HepG2 (cell line): ENCODE measurements at regions not wholly inside any gene's neighbourhood (a gene's known extent, or its start where the extent isn't known, plus 50 kb on each side); places are given as distances from the start of the nearest gene placed in this dataset.

Experiments used
- HOXA5 ChIP-seq: sonication (generic); formaldehyde crosslinking; IDR thresholded peaks from 2 replicates; pipeline ENCODE4 v1.4.0; 2020; ENCODE audit warnings: missing genetic modification reagents
- TF ChIP-seq, protein P1 (sequence below): sonication (generic); formaldehyde crosslinking; IDR thresholded peaks from 2 replicates; pipeline ENCODE4 v1.5.1; 2020; ENCODE audit warnings: missing genetic modification reagents, mild to moderate bottlenecking, borderline replicate concordance

DNA sequence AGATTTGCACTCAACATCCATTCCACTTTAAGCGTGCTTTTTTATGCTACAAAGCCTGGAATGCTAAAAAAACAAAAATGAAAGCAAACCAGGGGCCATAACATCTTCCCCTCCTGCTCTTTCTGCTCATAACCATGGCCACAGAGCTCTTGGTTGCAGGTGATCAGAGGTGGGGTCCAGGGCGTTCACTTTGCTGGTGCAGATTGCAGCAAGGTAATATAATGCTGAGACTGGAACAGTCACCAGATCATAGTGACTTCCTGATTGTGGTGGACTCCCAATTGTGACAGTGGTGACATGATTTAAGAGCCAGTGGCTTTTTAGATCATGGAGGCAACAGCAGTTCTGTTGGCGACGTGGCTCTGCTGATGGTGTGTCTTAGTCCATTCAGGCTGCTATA is 115.0 kb upstream of the CPM start:
- TF ChIP-seq HOXA5 (CRISPR knock-in tag): no peak
- TF ChIP-seq, protein P1, sequence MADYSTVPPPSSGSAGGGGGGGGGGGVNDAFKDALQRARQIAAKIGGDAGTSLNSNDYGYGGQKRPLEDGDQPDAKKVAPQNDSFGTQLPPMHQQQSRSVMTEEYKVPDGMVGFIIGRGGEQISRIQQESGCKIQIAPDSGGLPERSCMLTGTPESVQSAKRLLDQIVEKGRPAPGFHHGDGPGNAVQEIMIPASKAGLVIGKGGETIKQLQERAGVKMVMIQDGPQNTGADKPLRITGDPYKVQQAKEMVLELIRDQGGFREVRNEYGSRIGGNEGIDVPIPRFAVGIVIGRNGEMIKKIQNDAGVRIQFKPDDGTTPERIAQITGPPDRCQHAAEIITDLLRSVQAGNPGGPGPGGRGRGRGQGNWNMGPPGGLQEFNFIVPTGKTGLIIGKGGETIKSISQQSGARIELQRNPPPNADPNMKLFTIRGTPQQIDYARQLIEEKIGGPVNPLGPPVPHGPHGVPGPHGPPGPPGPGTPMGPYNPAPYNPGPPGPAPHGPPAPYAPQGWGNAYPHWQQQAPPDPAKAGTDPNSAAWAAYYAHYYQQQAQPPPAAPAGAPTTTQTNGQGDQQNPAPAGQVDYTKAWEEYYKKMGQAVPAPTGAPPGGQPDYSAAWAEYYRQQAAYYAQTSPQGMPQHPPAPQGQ (CRISPR knock-in tag): no peak
